IMR-90 (cell line): ENCODE measurements at regions not wholly inside any gene's neighbourhood (a gene's known extent, or its start where the extent isn't known, plus 50 kb on each side); places are given as distances from the start of the nearest gene placed in this dataset.
A peak's percentile ranks its signal among the peaks of the same experiment; 100 is the strongest.
"Not testable (repeated sequence)": the region's sequence is repeated elsewhere in the genome, so short reads cannot be mapped to it uniquely, and the experiment has no call there.

Source experiments
- ATAC-seq: fragments of 200-7000 bp; cut with Tn5 transposase; 2 replicates; pipeline ENCODE4 v1.9.1; 2020; ENCODE audit warnings: low read depth, mild to moderate bottlenecking, moderate library complexity
- BruUV-seq: library from RNA; stranded (reverse); fragments of 400-500 nt; replicated peaks from 2 replicates; lab custom pipeline; 2021; lab: Mats Ljungman, UMichigan
- CTCF ChIA-PET: fragments of 300-600 bp; formaldehyde crosslinking; extraction: SDS; loops from one replicate; lab custom pipeline; 2021; ENCODE audit warnings: antibody characterized with exemption; lab: Yijun Ruan, JAX
- POLR2A ChIA-PET: fragments of 300-600 bp; sonication (Branson Sonifier 250); formaldehyde crosslinking; loops from one replicate; lab custom pipeline; 2022; ENCODE audit warnings: antibody characterized with exemption; ENCODE audit not compliant: unreplicated experiment; lab: Charles Lee
- DNase-seq: peaks from one replicate; pipeline ENCODE4 v3.0.0; 2013
- H2AFZ ChIP-seq: replicated peaks from 2 replicates; pipeline ENCODE3; 2013; ENCODE audit warnings: low read length, mild to moderate bottlenecking; ENCODE audit not compliant: poor library complexity
- H2AK5ac ChIP-seq: 2 replicates; pipeline ENCODE4 v1.6.1; 2013; ENCODE audit warnings: low read depth, low read length, inconsistent platforms
- H2AK9ac ChIP-seq: replicated peaks from 2 replicates; pipeline ENCODE3; 2013; ENCODE audit warnings: mild to moderate bottlenecking, low read depth, low read length, moderate library complexity; ENCODE audit not compliant: poor library complexity
- H2BK120ac ChIP-seq: 2 replicates; pipeline ENCODE4 v1.6.1; 2013; ENCODE audit warnings: low read depth, low read length, inconsistent platforms
- H2BK15ac ChIP-seq: 3 replicates; pipeline ENCODE4 v1.6.1; 2013; ENCODE audit warnings: low read depth, low read length, inconsistent platforms
- H2BK20ac ChIP-seq: 2 replicates; pipeline ENCODE4 v1.6.1; 2013; ENCODE audit warnings: low read depth, mild to moderate bottlenecking, inconsistent platforms, low read length, moderate library complexity
- H2BK5ac ChIP-seq: 2 replicates; pipeline ENCODE4 v1.6.1; 2013; ENCODE audit warnings: mild to moderate bottlenecking, low read depth, low read length, inconsistent platforms; ENCODE audit not compliant: poor library complexity, severe bottlenecking
- H3K14ac ChIP-seq: replicated peaks from 2 replicates; pipeline ENCODE4 v1.6.1; 2013; ENCODE audit warnings: low read depth, low read length, inconsistent platforms
- H3K18ac ChIP-seq: 2 replicates; pipeline ENCODE4 v1.6.1; 2013; ENCODE audit warnings: low read depth, low read length, control low read depth
- H3K23ac ChIP-seq: 2 replicates; pipeline ENCODE4 v1.6.1; 2013; ENCODE audit warnings: low read depth, low read length, inconsistent platforms
- H3K27ac ChIP-seq: 2 replicates; pipeline ENCODE4 v1.5.1; 2013; ENCODE audit warnings: mild to moderate bottlenecking, control low read depth, low read length; ENCODE audit not compliant: insufficient read depth
- H3K27me3 ChIP-seq: 2 replicates; pipeline ENCODE4 v1.6.1; 2013; ENCODE audit warnings: low read length; ENCODE audit not compliant: control insufficient read depth, insufficient read depth
- H3K36me3 ChIP-seq: 2 replicates; pipeline ENCODE4 v1.6.1; 2013; ENCODE audit warnings: low read length, mixed read lengths; ENCODE audit not compliant: control insufficient read depth, insufficient read depth
- H3K4ac ChIP-seq: 2 replicates; pipeline ENCODE4 v1.6.1; 2013; ENCODE audit warnings: low read depth, low read length, inconsistent platforms
- H3K4me1 ChIP-seq: 2 replicates; pipeline ENCODE4 v1.6.1; 2013; ENCODE audit warnings: low read length, mixed read lengths; ENCODE audit not compliant: control insufficient read depth, insufficient read depth
- H3K4me2 ChIP-seq: 2 replicates; pipeline ENCODE4 v1.6.1; 2013; ENCODE audit warnings: low read depth, mild to moderate bottlenecking, control low read depth, low read length, moderate library complexity
- H3K4me3 ChIP-seq: 2 replicates; pipeline ENCODE4 v1.5.1; 2013; ENCODE audit warnings: low read depth, mild to moderate bottlenecking, control low read depth, low read length, moderate library complexity; ENCODE audit not compliant: insufficient read depth
- H3K56ac ChIP-seq: 2 replicates; pipeline ENCODE4 v1.6.1; 2013; ENCODE audit warnings: low read length, inconsistent platforms; ENCODE audit not compliant: insufficient read depth; ENCODE audit errors: extremely low read depth
- H3K79me1 ChIP-seq, 2 experiments: 2 replicates each; pipeline ENCODE4 v1.6.1; 2013; ENCODE audit warnings: low read length in 2 of 2, inconsistent platforms in 1 of 2, low read depth in 1 of 2
- H3K9ac ChIP-seq: 2 replicates; pipeline ENCODE4 v1.6.1; 2013; ENCODE audit warnings: low read depth, low read length, control low read depth
- H3K9me1 ChIP-seq: 2 replicates; pipeline ENCODE4 v1.6.1; 2013; ENCODE audit warnings: low read length, inconsistent platforms; ENCODE audit not compliant: insufficient read depth
- H3K9me3 ChIP-seq: 2 replicates; pipeline ENCODE4 v1.6.1; 2013; ENCODE audit warnings: low read length; ENCODE audit not compliant: control insufficient read depth, insufficient read depth
- H4K20me1 ChIP-seq: 2 replicates; pipeline ENCODE4 v1.6.1; 2013; ENCODE audit warnings: low read length, inconsistent platforms; ENCODE audit not compliant: insufficient read depth
- H4K5ac ChIP-seq: 2 replicates; pipeline ENCODE4 v1.6.1; 2013; ENCODE audit warnings: mild to moderate bottlenecking, low read depth, low read length, control low read depth
- H4K8ac ChIP-seq, 2 experiments: 2 replicates each; pipeline ENCODE4 v1.6.1; 2013; ENCODE audit warnings: low read depth in 2 of 2, low read length in 2 of 2, control low read depth in 1 of 2, inconsistent platforms in 1 of 2
- H4K91ac ChIP-seq: 2 replicates; pipeline ENCODE4 v1.6.1; 2013; ENCODE audit warnings: low read depth, low read length, inconsistent platforms; ENCODE audit not compliant: insufficient read depth
- CEBPB ChIP-seq: IDR thresholded peaks from 2 replicates; pipeline ENCODE4 v1.6.1; 2012; ENCODE audit warnings: low read depth, low read length, improper control_type of control experiment
- CHD1 ChIP-seq: IDR thresholded peaks from 2 replicates; pipeline ENCODE4 v1.6.1; 2012; ENCODE audit warnings: low read depth, low read length, improper control_type of control experiment
- MAFK ChIP-seq: IDR thresholded peaks from 2 replicates; pipeline ENCODE4 v1.6.1; 2012; ENCODE audit warnings: low read depth, low read length, improper control_type of control experiment
- MXI1 ChIP-seq: IDR thresholded peaks from 2 replicates; pipeline ENCODE4 v1.6.1; 2012; ENCODE audit warnings: low read depth, mild to moderate bottlenecking, low read length, moderate library complexity, borderline replicate concordance
- RAD21 ChIP-seq: IDR thresholded peaks from 2 replicates; pipeline ENCODE4 v1.6.1; 2012; ENCODE audit warnings: low read length, improper control_type of control experiment
- WGBS, 2 experiments: methylation state at CpG; one replicate each; pipeline versions ENCODE4 v1.1.5 to v1.1.7; 2013; ENCODE audit warnings: missing lambda C conversion rate in 2 of 2; ENCODE audit not compliant: insufficient read length in 1 of 2; ENCODE audit errors: extremely low coverage in 2 of 2; 5-methylcytosine and 5-hydroxymethylcytosine counted together
- dilution Hi-C: fragments of 300-500 bp; cut with HindIII; formaldehyde crosslinking; loops from one replicate; pipeline ENCODE4 v1.14.3; 2018; ENCODE audit warnings: low sequenced_read_pairs; ENCODE audit not compliant: unreplicated experiment
- in situ Hi-C: fragments of 300-500 bp; cut with MboI; formaldehyde crosslinking; loops from 3 replicates; pipeline ENCODE4 v1.14.3; 2019; ENCODE audit warnings: low sequenced_read_pairs, inconsistent platforms, mixed read lengths
- intact Hi-C: fragments of 100-400 bp; cut with micrococcal nuclease; formaldehyde crosslinking; loops from 2 replicates; pipeline ENCODE4 v1.10.0; 2022

DNA sequence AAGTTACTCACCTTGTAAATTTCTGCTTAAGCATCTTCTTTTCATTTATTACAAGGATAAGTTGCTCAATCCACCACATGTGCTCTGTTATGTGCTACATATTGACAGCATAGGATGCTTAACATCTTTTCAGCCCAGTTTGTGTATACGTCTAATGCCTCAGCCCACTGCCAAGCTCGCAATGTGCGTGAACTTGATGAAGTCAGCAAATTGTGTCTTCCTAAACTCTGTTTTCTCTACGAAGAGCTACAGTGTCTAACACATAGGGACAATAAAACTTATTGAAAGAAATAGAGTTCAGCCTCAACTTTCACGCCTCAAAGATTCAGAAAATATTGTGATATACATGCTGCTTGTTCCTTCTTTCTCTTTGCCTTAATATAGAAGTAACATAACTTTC, 500.0 kb downstream of the TFAP2B start:
- no peak overlapping the region for H2BK20ac ChIP-seq
- no peak overlapping the region for H4K91ac ChIP-seq
- H4K5ac ChIP-seq: no peak overlapping the region
- no peaks in the 10 kb centered on the region for H3K79me1 ChIP-seq
- no peak overlapping the region for H3K14ac ChIP-seq
- H3K56ac ChIP-seq: no peak overlapping the region
- no peak overlapping the region for H2AFZ ChIP-seq
- ATAC-seq (no peak), DNase-seq (no peak)
- POLR2A ChIA-PET: no interaction called here
- no peak overlapping the region for H3K4me3 ChIP-seq
- no peaks in the 10 kb centered on the region for H4K20me1 ChIP-seq
- no peaks in the 10 kb centered on the region for H3K4me1 ChIP-seq
- no peak overlapping the region for H3K18ac ChIP-seq
- no peak overlapping the region for H3K23ac ChIP-seq
- dilution Hi-C loops (no loop called here), in situ Hi-C loops (no loop called here), intact Hi-C loops (no loop called here)
- H3K36me3 ChIP-seq: no peaks in the 10 kb centered on the region
- no peaks in the 10 kb centered on the region for H3K9me1 ChIP-seq
- CTCF ChIA-PET: no interaction called here
- H2BK5ac ChIP-seq: no peak overlapping the region
- no peak overlapping the region for H3K27ac ChIP-seq
- no peak overlapping the region for H2AK5ac ChIP-seq
- no peak overlapping the region for H3K4ac ChIP-seq
- H2AK9ac ChIP-seq: no peak overlapping the region
- WGBS, 2 experiments: no CpG with 5 or more reads among the region's 5 CpGs
- no peaks in the 10 kb centered on the region for H3K9me3 ChIP-seq
- no peaks in the 10 kb centered on the region for H3K27me3 ChIP-seq
- no TSS peak for BruUV-seq
- H2BK15ac ChIP-seq: no peak overlapping the region
- no peak for TF ChIP-seq CHD1
- no peak for TF ChIP-seq MXI1
- TF ChIP-seq MAFK: peak; percentile 40; the same call in 1 of the 2 replicates
- no peak for TF ChIP-seq CEBPB
- no peak for TF ChIP-seq RAD21
- H3K4me2 ChIP-seq: no peak overlapping the region
- H2BK120ac ChIP-seq: no peak overlapping the region
- H3K9ac ChIP-seq: no peak overlapping the region
- H4K8ac ChIP-seq: no peak overlapping the region

DNA sequence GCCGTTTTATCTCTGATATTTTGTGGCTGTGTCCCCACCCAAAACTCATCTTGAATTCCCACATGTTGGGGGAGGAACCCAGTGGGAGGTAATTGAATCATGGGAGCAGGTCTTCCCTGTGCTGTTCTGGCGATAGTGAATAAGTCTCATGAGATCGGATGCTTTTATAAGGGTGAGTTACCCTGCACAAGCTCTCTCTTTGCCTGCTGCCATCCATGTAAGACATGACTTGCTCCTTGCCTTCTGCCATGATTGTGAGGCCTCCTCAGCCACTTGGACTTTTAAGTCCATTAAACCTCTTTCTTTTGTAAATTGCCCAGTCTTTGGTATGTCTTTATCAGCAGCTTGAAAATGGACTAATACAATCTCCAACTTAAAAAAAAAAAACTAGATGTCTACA, 502.8 kb downstream of the TFAP2B start:
- BruUV-seq, H3K14ac ChIP-seq, in situ Hi-C loops, H2AK5ac ChIP-seq, H3K9me3 ChIP-seq, H2BK15ac ChIP-seq, H2BK20ac ChIP-seq, H4K91ac ChIP-seq, H4K20me1 ChIP-seq, H2BK120ac ChIP-seq, CTCF ChIA-PET, intact Hi-C loops, ATAC-seq, H4K5ac ChIP-seq, H3K79me1 ChIP-seq, DNase-seq, H3K4me1 ChIP-seq, H3K4me3 ChIP-seq, H2BK5ac ChIP-seq, H3K9ac ChIP-seq, H3K23ac ChIP-seq, H2AFZ ChIP-seq, H4K8ac ChIP-seq, dilution Hi-C loops, H3K9me1 ChIP-seq, H2AK9ac ChIP-seq, H3K18ac ChIP-seq, H3K27me3 ChIP-seq, H3K4ac ChIP-seq, H3K36me3 ChIP-seq, H3K27ac ChIP-seq, H3K4me2 ChIP-seq, POLR2A ChIA-PET, H3K56ac ChIP-seq: not testable (repeated sequence)
- WGBS, 2 experiments: 90% methylated on average over 2 of the region's 3 CpGs; no CpG with 5 or more reads in 1 of the 2 experiments
